ENCODE measurements at regions not wholly inside any gene's neighbourhood (a gene's known extent, or its start where the extent isn't known, plus 50 kb on each side); places are given as distances from the start of the nearest gene placed in this dataset.

GRCh38 chr13:67844574-67844973 is 614.4 kb upstream of the PCDH9 start:
- intact Hi-C loops (cut with DNase I; ENCODE audit: low total_unique reads) = no loop called here
- no peak overlapping the region for H3K4me3 ChIP-seq (ENCODE audit: low read depth, poor library complexity, severe bottlenecking)
- no peak for DNase-seq (ENCODE audit: low spot score in 2 of 2)
- TF ChIP-seq CTCF (IDR thresholded peaks at IDR 0.05) (no peak), POLR2A (IDR thresholded peaks at IDR 0.05) (no peak)
- 65 to 67% methylated on average over 2 of the region's 2 CpGs for WGBS, 2 donors

- TF ChIP-seq POLR2A (IDR thresholded peaks at IDR 0.05) = no peak
- TF ChIP-seq CTCF (IDR thresholded peaks at IDR 0.05) = no peak
- intact Hi-C loops (cut with DNase I; ENCODE audit: low total_unique reads) = no loop called here
- DNase-seq (ENCODE audit: low spot score in 2 of 2) = no peak
- 82 to 84% methylated on average over 7 of the region's 7 CpGs for WGBS, 2 donors
- H3K4me3 ChIP-seq (ENCODE audit: low read depth, poor library complexity, severe bottlenecking) = no peak overlapping the region
Observed at GRCh38 chr13:67841071-67841470, 610.9 kb upstream of the PCDH9 start.

GRCh38 chr13:67833564-67833963 is 603.4 kb upstream of the PCDH9 start:
- TF ChIP-seq CTCF (IDR thresholded peaks at IDR 0.05) = no peak
- TF ChIP-seq POLR2A (IDR thresholded peaks at IDR 0.05) = no peak

GRCh38 chr13:67829641-67830040 is 599.5 kb upstream of the PCDH9 start:
- 88% methylated on average over 3 of the region's 3 CpGs for WGBS, 2 donors
- no peak for DNase-seq (ENCODE audit: low spot score in 2 of 2)
- no peak overlapping the region for H3K4me3 ChIP-seq (ENCODE audit: low read depth, poor library complexity, severe bottlenecking)
- TF ChIP-seq CTCF (IDR thresholded peaks at IDR 0.05) = no peak
- no peak for TF ChIP-seq POLR2A (IDR thresholded peaks at IDR 0.05)
- intact Hi-C loops (cut with DNase I; ENCODE audit: low total_unique reads) = no loop called here

More at GRCh38 chr13:67833564-67833963, 603.4 kb upstream of the PCDH9 start:
- intact Hi-C loops (cut with DNase I; ENCODE audit: low total_unique reads) = no loop called here
- no peak for DNase-seq (ENCODE audit: low spot score in 2 of 2)
- H3K4me3 ChIP-seq (ENCODE audit: low read depth, poor library complexity, severe bottlenecking) = no peak overlapping the region

- no peak for DNase-seq (ENCODE audit: low spot score in 2 of 2)
- TF ChIP-seq POLR2A (IDR thresholded peaks at IDR 0.05) = no peak
- TF ChIP-seq CTCF (IDR thresholded peaks at IDR 0.05) = no peak
- intact Hi-C loops (cut with DNase I; ENCODE audit: low total_unique reads) = no loop called here
- H3K4me3 ChIP-seq (ENCODE audit: low read depth, poor library complexity, severe bottlenecking) = no peak overlapping the region
Observed at GRCh38 chr13:67827992-67828391, 597.9 kb upstream of the PCDH9 start.

GRCh38 chr13:67821606-67822005 is 591.5 kb upstream of the PCDH9 start:
- no peak for DNase-seq (ENCODE audit: low spot score in 2 of 2)
- 62 to 63% methylated on average over 2 of the region's 2 CpGs for WGBS, 2 donors
- intact Hi-C loops (cut with DNase I; ENCODE audit: low total_unique reads) = no loop called here
- no peak for TF ChIP-seq CTCF (IDR thresholded peaks at IDR 0.05)
- no peak for TF ChIP-seq POLR2A (IDR thresholded peaks at IDR 0.05)
- H3K4me3 ChIP-seq (ENCODE audit: low read depth, poor library complexity, severe bottlenecking) = no peak overlapping the region

All from lower leg skin (tissue), 4 donors.